Mammary epithelial cell (primary cell): ENCODE measurements at regions not wholly inside any gene's neighbourhood (a gene's known extent, or its start where the extent isn't known, plus 50 kb on each side); places are given as distances from the start of the nearest gene placed in this dataset.

ENCODE experiments used
- CTCF ChIP-seq, 2 donors: IDR thresholded peaks in 1 of 2; conservative IDR thresholded peaks in 1 of 2; 2 replicates each; pipeline ENCODE4 v1.5.1; 2011 to 2012; ENCODE audit warnings: inconsistent platforms in 2 of 2, low read length in 2 of 2, mild to moderate bottlenecking in 2 of 2, control low read depth in 1 of 2, low read depth in 1 of 2; ENCODE audit not compliant: insufficient read depth in 1 of 2; ENCODE audit errors: extremely low read depth in 1 of 2
- EZH2 ChIP-seq: IDR thresholded peaks from 2 replicates; pipeline ENCODE4 v1.6.1; 2012; ENCODE audit warnings: low read length, inconsistent platforms, borderline replicate concordance

- no peak for TF ChIP-seq CTCF (conservative IDR thresholded peaks at IDR 0.05 in 1 of 2, IDR thresholded peaks at IDR 0.05 in 1 of 2; ENCODE audit: extremely low read depth in 1 of 2, insufficient read depth in 1 of 2, low read depth in 1 of 2, low read length in 2 of 2)
- TF ChIP-seq EZH2 = no peak
Observed at GRCh38 chr1:65045022-65045817, 78.9 kb upstream of the JAK1 start.
